SK-N-SH treated with all-trans-retinoic acid at 6 μM for 48 hours (cell line): ENCODE measurements at regions not wholly inside any gene's neighbourhood (a gene's known extent, or its start where the extent isn't known, plus 50 kb on each side); places are given as distances from the start of the nearest gene placed in this dataset.

Experiments
- ATAC-seq: fragments of 200-7000 bp; cut with Tn5 transposase; 3 replicates; pipeline ENCODE4 v1.9.1; 2020; ENCODE audit warnings: mild to moderate bottlenecking, moderate library complexity
- CREB5 ChIP-seq: fragments of 250-450 bp; sonication (Bioruptor Pico); IDR thresholded peaks from 2 replicates; pipeline ENCODE4 v1.5.1; 2020; ENCODE audit warnings: low read depth, mild to moderate bottlenecking, moderate library complexity
- CSRNP3 ChIP-seq: fragments of 250-450 bp; sonication (Bioruptor Pico); IDR thresholded peaks from 2 replicates; pipeline ENCODE4 v1.5.1; 2021; ENCODE audit warnings: mild to moderate bottlenecking, moderate library complexity
- GLIS3 ChIP-seq: fragments of 250-450 bp; sonication (Bioruptor Pico); IDR thresholded peaks from 2 replicates; pipeline ENCODE4 v1.5.0; 2020; ENCODE audit warnings: mild to moderate bottlenecking, moderate library complexity
- ISL1 ChIP-seq: fragments of 250-450 bp; sonication (Bioruptor Pico); IDR thresholded peaks from 2 replicates; pipeline ENCODE4 v2.1.2; 2022; ENCODE audit warnings: mild to moderate bottlenecking, moderate library complexity
- OSR1 ChIP-seq: fragments of 250-450 bp; sonication (Bioruptor Pico); IDR thresholded peaks from 2 replicates; pipeline ENCODE4 v1.8.0; 2022; ENCODE audit warnings: moderate library complexity, mild to moderate bottlenecking, inconsistent platforms
- PATZ1 ChIP-seq: fragments of 250-450 bp; sonication (Bioruptor Pico); IDR thresholded peaks from 2 replicates; pipeline ENCODE4 v1.8.0; 2020; ENCODE audit warnings: mild to moderate bottlenecking, moderate library complexity, borderline replicate concordance
- POU6F1 ChIP-seq: fragments of 250-450 bp; sonication (Bioruptor Pico); IDR thresholded peaks from 2 replicates; pipeline ENCODE4 v1.8.0; 2021; ENCODE audit warnings: low read depth, mild to moderate bottlenecking, moderate library complexity, borderline replicate concordance
- PPARA ChIP-seq: fragments of 250-450 bp; sonication (Bioruptor Pico); IDR thresholded peaks from 2 replicates; pipeline ENCODE4 v1.5.0; 2020; ENCODE audit warnings: mild to moderate bottlenecking, borderline replicate concordance
- RARB ChIP-seq: fragments of 250-450 bp; sonication (Bioruptor Pico); IDR thresholded peaks from 2 replicates; pipeline ENCODE4 v1.8.0; 2021; ENCODE audit warnings: mild to moderate bottlenecking, moderate library complexity
- SNAI2 ChIP-seq: fragments of 250-450 bp; sonication (Bioruptor Pico); IDR thresholded peaks from 2 replicates; pipeline ENCODE4 v1.5.0; 2020; ENCODE audit warnings: mild to moderate bottlenecking, moderate library complexity
- TCF4 ChIP-seq: fragments of 250-450 bp; sonication (Bioruptor Pico); IDR thresholded peaks from 2 replicates; pipeline ENCODE4 v1.8.0; 2021; ENCODE audit warnings: mild to moderate bottlenecking, moderate library complexity, borderline replicate concordance
- TOX ChIP-seq: fragments of 250-450 bp; sonication (Bioruptor Pico); IDR thresholded peaks from 2 replicates; pipeline ENCODE4 v1.8.0; 2021; ENCODE audit warnings: mild to moderate bottlenecking, moderate library complexity, borderline replicate concordance
- ZC3H10 ChIP-seq: fragments of 250-450 bp; sonication (Bioruptor Pico); IDR thresholded peaks from 2 replicates; pipeline ENCODE4 v1.5.1; 2021; ENCODE audit warnings: mild to moderate bottlenecking, moderate library complexity
- ZFP3 ChIP-seq: fragments of 250-450 bp; sonication (Bioruptor Pico); IDR thresholded peaks from 2 replicates; pipeline ENCODE4 v1.5.0; 2020; ENCODE audit warnings: mild to moderate bottlenecking, moderate library complexity
- ZFP30 ChIP-seq: fragments of 450-650 bp; formaldehyde crosslinking; IDR thresholded peaks from 2 replicates; pipeline ENCODE4 v1.5.0; 2022; ENCODE audit warnings: mild to moderate bottlenecking, moderate library complexity
- ZNF565 ChIP-seq: fragments of 450-650 bp; formaldehyde crosslinking; conservative IDR thresholded peaks from 2 replicates; pipeline ENCODE4 v1.5.0; 2020; ENCODE audit warnings: low read depth, mild to moderate bottlenecking, moderate library complexity
- ZNF70 ChIP-seq: fragments of 450-650 bp; formaldehyde crosslinking; IDR thresholded peaks from 2 replicates; pipeline ENCODE4 v1.5.0; 2020; ENCODE audit warnings: mild to moderate bottlenecking, moderate library complexity
- ZNF8 ChIP-seq: fragments of 450-650 bp; formaldehyde crosslinking; IDR thresholded peaks from 2 replicates; pipeline ENCODE4 v1.5.0; 2020; ENCODE audit warnings: mild to moderate bottlenecking, moderate library complexity

GRCh38 chr6:119720160-119720559 lies 370.6 kb upstream of the MAN1A1 start (continued):
- TF ChIP-seq PATZ1 (no peak), CREB5 (CRISPR knock-in tag) (no peak), ZC3H10 (no peak), CSRNP3 (CRISPR knock-in tag) (no peak), ZNF70 (CRISPR knock-in tag) (no peak), GLIS3 (CRISPR knock-in tag) (no peak)

GRCh38 chr6:119717942-119718341 lies 368.4 kb upstream of the MAN1A1 start:
- TF ChIP-seq SNAI2 (no peak), RARB (CRISPR knock-in tag) (no peak), ZNF70 (CRISPR knock-in tag) (no peak), ZNF8 (CRISPR knock-in tag) (no peak), ZC3H10 (no peak), PPARA (CRISPR knock-in tag) (no peak)

GRCh38 chr6:119716668-119717270 lies 367.2 kb upstream of the MAN1A1 start:
- no peak for ATAC-seq
- TF ChIP-seq CREB5 (CRISPR knock-in tag), result no peak

More at GRCh38 chr6:119717942-119718341, 368.4 kb upstream of the MAN1A1 start:
- no peak for ATAC-seq

- TF ChIP-seq POU6F1, result no peak
- TF ChIP-seq GLIS3 (CRISPR knock-in tag), result no peak
- TF ChIP-seq CSRNP3 (CRISPR knock-in tag), result no peak
- TF ChIP-seq ZC3H10, result no peak
- no peak for TF ChIP-seq ZFP3 (CRISPR knock-in tag)
- TF ChIP-seq OSR1 (CRISPR knock-in tag), result no peak
- TF ChIP-seq ISL1 (CRISPR knock-in tag), result 0 out of 2 replicates have a peak, but pooled peaks have one; percentile 26
- no peak for TF ChIP-seq TOX
- no peak for ATAC-seq
Observed at GRCh38 chr6:119713903-119714302, 364.3 kb upstream of the MAN1A1 start.

GRCh38 chr6:119686644-119687043 lies 337.1 kb upstream of the MAN1A1 start:
- no peak for ATAC-seq
- TF ChIP-seq ZFP3 (CRISPR knock-in tag) (no peak), RARB (CRISPR knock-in tag) (no peak), TCF4 (CRISPR knock-in tag) (no peak), SNAI2 (no peak), TOX (no peak), CREB5 (CRISPR knock-in tag) (no peak), GLIS3 (CRISPR knock-in tag) (no peak), ZNF70 (CRISPR knock-in tag) (no peak), ZNF565 (CRISPR knock-in tag) (no peak), CSRNP3 (CRISPR knock-in tag) (no peak), ZFP30 (CRISPR knock-in tag) (no peak), ZNF8 (CRISPR knock-in tag) (no peak), PATZ1 (no peak)
